Endothelial cell (in vitro differentiated cells): ENCODE measurements at regions not wholly inside any gene's neighbourhood (a gene's known extent, or its start where the extent isn't known, plus 50 kb on each side); places are given as distances from the start of the nearest gene placed in this dataset.

Experiments
- DNase-seq: peaks from one replicate; pipeline ENCODE4 v3.0.0; 2021; ENCODE audit warnings: low spot score
- H3K27ac Mint-ChIP-seq: one replicate; pipeline ENCODE4 v1.8.0; 2021; ENCODE audit warnings: mixed read lengths, inconsistent platforms; ENCODE audit not compliant: unreplicated experiment
- H3K27me3 Mint-ChIP-seq: one replicate; pipeline ENCODE4 v1.8.0; 2021; ENCODE audit warnings: mild to moderate bottlenecking, moderate library complexity, mixed read lengths, inconsistent platforms; ENCODE audit not compliant: unreplicated experiment
- H3K36me3 Mint-ChIP-seq: one replicate; pipeline ENCODE4 v1.8.0; 2021; ENCODE audit warnings: mild to moderate bottlenecking, low read depth, mixed read lengths, inconsistent platforms; ENCODE audit not compliant: unreplicated experiment
- H3K4me1 Mint-ChIP-seq: one replicate; pipeline ENCODE4 v1.8.0; 2021; ENCODE audit warnings: mild to moderate bottlenecking, mixed read lengths, inconsistent platforms; ENCODE audit not compliant: unreplicated experiment
- H3K4me3 Mint-ChIP-seq: one replicate; pipeline ENCODE4 v1.8.0; 2021; ENCODE audit warnings: mild to moderate bottlenecking, mixed read lengths, inconsistent platforms; ENCODE audit not compliant: unreplicated experiment
- H3K9me3 Mint-ChIP-seq: one replicate; pipeline ENCODE4 v1.8.0; 2021; ENCODE audit warnings: mixed read lengths, inconsistent platforms; ENCODE audit not compliant: unreplicated experiment
- TF ChIP-seq, protein P1 (sequence below): fragments of 200-600 bp; sonication (generic); IDR thresholded peaks from one replicate; pipeline ENCODE4 v1.5.0; 2021; ENCODE audit warnings: antibody characterized with exemption; ENCODE audit not compliant: unreplicated experiment

DNA sequence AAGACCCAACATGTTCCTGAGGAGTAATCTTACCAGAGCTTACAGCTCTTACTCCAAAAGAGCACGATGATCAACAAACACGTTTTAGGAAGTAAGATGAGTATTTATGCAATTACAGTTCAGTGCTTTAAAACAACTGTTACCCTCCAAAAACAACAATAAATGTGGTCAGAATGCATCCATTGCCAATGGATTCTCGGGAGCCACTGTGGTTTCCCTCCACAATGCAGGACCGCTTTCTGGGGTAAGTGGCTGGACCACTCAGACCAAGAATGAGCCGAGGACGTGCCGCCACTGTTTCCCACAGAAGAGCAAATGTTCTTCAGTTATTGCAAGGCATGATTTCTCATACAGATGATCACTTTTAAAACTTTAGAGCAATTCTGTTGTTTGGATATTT, 232.3 kb upstream of the MKLN1 start:
- Mint-ChIP-seq H3K4me3 (no peak overlapping the region), H3K36me3 (no peaks in the 10 kb centered on the region), H3K9me3 (no peaks in the 10 kb centered on the region), H3K4me1 (peaks cover 7% of the 10 kb centered on the region), H3K27ac (no peak overlapping the region), H3K27me3 (peaks cover 2% of the 10 kb centered on the region)
- TF ChIP-seq, protein P1, sequence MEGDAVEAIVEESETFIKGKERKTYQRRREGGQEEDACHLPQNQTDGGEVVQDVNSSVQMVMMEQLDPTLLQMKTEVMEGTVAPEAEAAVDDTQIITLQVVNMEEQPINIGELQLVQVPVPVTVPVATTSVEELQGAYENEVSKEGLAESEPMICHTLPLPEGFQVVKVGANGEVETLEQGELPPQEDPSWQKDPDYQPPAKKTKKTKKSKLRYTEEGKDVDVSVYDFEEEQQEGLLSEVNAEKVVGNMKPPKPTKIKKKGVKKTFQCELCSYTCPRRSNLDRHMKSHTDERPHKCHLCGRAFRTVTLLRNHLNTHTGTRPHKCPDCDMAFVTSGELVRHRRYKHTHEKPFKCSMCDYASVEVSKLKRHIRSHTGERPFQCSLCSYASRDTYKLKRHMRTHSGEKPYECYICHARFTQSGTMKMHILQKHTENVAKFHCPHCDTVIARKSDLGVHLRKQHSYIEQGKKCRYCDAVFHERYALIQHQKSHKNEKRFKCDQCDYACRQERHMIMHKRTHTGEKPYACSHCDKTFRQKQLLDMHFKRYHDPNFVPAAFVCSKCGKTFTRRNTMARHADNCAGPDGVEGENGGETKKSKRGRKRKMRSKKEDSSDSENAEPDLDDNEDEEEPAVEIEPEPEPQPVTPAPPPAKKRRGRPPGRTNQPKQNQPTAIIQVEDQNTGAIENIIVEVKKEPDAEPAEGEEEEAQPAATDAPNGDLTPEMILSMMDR, result no peak
- DNase-seq, result no peak

DNA sequence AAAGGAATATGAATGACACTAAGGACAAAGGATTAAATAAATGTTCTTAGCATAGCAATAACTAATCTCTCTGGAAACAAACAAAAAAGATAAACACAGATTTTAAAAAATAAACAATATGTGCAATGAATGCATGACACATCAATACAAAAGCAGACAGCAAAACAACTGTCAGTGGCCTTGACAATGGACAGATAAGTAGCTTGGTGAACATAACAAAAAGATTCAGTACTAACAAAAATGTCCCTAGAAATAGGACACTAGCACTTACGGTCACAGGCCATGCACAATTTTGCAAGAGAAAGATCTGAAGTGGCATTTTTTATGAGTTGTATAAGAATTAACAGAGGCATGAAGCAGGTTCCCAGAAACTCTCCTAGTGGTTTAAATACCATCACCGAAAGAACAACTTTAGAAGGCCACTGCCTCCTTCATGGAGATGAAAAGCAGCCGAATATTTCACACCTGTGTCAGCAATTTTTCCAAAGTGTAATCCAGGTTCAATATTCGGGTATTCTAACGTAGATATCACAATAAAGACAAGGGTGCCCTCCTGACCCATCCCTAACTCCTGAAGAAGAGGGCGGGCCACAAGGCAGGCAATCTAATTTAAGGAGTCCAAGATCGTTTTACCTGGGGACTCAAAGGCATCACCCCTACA, 231.3 kb upstream of the MKLN1 start:
- H3K27me3 Mint-ChIP-seq, result peaks cover under 1% of the 10 kb centered on the region
- no peak for DNase-seq
- TF ChIP-seq, protein P1, result no peak
- peaks cover 5% of the 10 kb centered on the region for H3K4me1 Mint-ChIP-seq
- no peak overlapping the region for H3K4me3 Mint-ChIP-seq
- H3K9me3 Mint-ChIP-seq, result no peaks in the 10 kb centered on the region
- H3K27ac Mint-ChIP-seq, result no peak overlapping the region
- H3K36me3 Mint-ChIP-seq, result no peaks in the 10 kb centered on the region

DNA sequence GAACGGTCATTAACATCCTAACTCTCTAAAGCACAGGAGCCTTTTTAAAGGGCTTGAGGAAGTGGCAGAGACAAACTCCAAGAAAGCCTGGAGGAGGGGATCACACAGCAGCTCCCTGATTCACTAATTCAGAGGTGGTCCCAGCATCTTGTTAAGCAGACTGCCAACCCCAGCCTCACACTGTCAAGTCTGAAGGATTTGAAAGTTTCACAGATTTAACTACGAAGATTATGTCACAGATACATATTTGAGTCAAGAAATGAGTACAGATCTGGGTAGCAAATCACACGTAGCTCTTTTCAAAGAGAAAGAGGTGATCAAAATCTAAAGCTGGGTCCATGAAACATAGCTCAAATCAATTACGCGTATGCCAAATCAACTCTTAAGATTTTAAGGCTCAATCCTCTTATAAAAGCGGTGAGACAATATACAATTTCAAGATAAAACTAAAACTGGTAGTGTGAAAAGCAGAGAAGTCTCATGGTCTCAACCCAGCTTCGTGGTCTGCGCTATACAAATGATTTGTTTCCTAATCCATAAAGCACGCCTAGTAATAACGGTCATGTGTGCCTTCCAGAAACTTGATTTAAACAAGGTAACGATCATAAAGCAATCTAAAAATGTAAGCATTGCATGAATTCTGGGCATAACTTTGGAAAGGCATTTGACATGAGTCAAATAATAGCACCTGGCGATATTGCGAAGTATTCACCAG, 229.9 kb upstream of the MKLN1 start:
- Mint-ChIP-seq H3K27me3 (no peaks in the 10 kb centered on the region), H3K4me1 (peaks cover 4% of the 10 kb centered on the region), H3K4me3 (no peak overlapping the region), H3K36me3 (no peaks in the 10 kb centered on the region), H3K27ac (no peak overlapping the region), H3K9me3 (no peaks in the 10 kb centered on the region)
- TF ChIP-seq, protein P1, result no peak
- DNase-seq, result no peak

DNA sequence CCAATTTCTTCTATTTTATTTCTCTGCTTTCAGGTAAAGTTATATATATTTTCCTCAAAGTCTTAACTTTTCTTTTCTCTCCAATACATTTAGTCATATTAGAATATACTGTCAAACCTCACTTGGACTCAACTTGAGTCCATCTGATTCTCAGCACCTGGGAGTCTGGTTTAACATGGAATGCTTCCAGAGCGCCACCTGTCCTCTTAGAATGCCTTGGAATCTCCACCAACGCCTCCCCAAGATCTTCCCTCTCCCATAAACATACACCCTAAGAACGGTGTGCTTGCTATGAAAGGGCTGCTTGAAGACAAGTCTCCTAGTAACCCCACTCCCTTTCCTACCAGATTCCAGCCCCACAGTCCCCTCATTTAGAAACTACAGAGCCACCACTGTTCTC, 229.1 kb upstream of the MKLN1 start:
- no peak for DNase-seq
- Mint-ChIP-seq H3K4me1 (peaks cover 4% of the 10 kb centered on the region), H3K9me3 (no peaks in the 10 kb centered on the region), H3K27ac (no peak overlapping the region), H3K4me3 (no peak overlapping the region), H3K27me3 (peaks cover under 1% of the 10 kb centered on the region), H3K36me3 (no peaks in the 10 kb centered on the region)
- TF ChIP-seq, protein P1, result no peak
